Activated CD8-positive, alpha-beta memory T cell treated with anti-CD3 and anti-CD28 coated beads, Interleukin-2, amount 50 U/mL, for 24 hours (primary cell): ENCODE measurements at regions not wholly inside any gene's neighbourhood (a gene's known extent, or its start where the extent isn't known, plus 50 kb on each side); places are given as distances from the start of the nearest gene placed in this dataset.
"Not testable (repeated sequence)": the region's sequence is repeated elsewhere in the genome, so short reads cannot be mapped to it uniquely, and the experiment has no call there.

Experiments used
- DNase-seq: peaks from one replicate; pipeline ENCODE4 v3.0.0-alpha.2; 2020; ENCODE audit errors: extremely low read depth

DNA sequence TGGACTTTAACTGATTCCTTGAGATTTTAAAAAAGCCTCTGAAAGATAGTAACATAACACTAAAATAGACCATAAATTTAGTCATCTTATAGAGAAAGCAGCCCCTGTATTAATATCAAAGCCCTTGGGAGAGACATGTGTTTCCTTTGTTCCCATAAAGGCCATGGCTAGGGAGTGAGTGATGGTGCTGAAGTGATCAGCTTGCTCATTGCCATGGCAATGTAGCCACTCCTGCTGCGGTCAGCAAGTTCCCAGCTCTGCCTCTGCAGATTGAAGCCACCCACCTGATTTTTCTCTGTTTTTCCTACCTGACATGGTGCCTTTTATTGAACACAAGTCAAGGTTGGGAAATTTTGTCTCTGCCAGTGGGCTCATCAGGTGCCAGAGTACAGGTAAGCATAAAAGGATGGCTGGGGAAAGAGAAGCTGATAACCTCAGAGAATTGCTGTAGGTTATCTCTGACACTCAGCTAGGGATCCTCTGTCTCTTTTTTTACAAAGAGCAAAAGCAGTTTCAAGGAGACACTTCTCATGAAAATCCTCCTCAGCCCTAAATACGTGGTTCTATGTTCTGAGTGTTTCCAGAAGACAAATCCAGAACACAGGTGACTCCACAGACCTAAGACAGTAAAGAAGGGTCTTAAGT lies 296.3 kb upstream of the NMUR2 start:
- DNase-seq = no peak

DNA sequence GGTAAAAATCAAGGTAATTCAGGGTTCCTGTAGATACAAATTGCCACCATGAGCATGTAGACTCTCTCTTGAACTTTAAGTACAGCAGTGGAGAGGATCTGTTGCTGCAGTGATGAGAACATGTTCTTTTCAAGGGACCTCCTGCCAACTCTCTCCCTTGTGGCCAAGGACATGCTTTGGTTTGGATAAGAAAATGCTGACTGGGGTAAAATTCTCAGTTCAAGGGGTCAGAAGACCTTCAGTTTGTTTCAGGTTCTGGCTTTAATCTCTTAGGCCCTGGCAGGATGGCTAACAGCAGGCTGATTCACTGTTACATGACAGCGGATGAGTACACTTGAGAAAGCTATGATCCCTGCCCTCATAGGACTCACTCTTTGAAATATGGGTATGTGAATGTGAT lies 299.2 kb upstream of the NMUR2 start:
- DNase-seq = no peak

DNA sequence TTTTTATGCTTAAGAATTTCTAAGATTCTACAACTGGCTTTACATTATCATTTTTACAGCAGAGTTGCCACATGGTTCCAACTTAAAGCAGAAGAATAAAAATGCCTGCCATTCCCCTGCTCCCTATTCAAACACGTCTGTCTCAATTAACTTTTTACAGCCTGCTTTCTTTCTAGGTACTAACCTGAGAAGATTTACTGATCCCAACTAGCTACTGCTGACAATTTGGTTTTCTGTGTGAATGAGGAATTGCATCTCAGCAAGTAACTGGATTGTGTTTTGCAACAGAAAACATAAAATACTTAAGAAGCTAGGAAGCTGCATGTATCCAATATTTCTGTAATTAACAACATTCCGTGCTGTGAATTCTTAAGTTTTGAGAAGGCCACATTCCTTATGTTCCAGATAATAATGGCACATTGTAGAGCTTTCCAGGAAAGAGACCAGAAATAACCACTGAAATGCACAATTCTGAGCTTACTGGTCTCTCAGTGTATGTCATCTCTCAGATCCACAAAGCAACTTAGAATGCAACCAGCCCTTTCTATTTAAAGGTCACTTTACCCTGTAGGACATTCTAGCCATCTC lies 306.8 kb upstream of the NMUR2 start:
- no peak for DNase-seq

DNA sequence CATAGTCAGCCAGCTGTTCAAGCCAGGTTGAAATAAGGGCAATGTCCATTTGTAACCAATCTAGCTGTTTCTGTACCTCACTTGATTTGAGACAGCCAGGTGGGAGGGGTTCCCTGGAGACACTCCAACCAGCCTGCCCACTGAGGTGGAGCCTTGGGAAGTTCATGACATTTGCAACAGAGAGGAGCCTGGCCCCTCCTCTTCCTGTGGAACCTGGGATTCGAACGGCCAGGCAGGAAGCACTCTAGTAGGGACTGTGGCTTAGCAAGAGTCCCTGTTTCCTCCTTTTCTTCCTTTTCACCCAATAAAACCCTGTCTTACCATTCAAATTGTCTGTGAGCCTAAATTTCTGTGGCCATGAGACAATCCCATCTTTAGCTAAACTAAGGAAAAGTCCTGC lies 312.3 kb upstream of the NMUR2 start:
- DNase-seq = no peak

DNA sequence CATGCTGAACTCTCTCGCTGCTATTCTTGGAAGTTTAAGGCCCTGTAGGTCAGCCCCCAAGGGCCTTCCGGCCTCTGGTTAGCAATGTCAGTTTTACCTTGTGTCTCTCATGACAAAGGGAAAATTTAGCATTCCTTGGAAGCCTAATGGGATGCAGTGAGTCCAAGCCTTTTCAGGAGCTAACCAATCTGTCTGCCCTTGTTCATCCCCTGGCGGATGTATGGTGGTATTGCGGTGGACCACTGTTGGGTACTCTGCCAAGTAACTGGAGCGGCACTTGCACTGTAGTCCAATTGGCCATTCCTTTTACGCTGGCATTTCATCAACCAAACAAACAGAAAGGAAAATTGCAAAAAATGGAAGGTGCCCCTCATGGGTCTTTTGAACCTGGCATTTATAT lies 318.4 kb upstream of the NMUR2 start:
- no peak for DNase-seq

DNA sequence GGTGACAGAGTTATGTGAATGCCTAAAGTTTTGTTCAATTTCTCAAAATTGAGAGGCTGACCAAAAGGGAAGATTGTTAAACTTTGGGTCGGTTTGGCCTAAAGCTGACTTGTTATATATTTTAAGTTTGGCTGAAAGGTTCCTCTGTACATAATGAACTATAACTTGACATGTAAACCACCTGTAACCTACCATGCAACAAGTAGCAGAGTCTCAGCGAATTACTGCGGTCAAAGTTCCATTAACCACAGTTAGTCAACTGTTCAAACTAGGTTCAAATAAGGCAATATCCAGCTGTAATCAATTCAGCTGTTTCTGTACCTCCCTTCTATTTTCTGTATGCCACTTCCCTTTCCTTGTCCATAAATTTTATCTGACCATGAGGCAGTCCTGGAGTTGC lies 325.1 kb upstream of the NMUR2 start:
- DNase-seq = no peak

DNA sequence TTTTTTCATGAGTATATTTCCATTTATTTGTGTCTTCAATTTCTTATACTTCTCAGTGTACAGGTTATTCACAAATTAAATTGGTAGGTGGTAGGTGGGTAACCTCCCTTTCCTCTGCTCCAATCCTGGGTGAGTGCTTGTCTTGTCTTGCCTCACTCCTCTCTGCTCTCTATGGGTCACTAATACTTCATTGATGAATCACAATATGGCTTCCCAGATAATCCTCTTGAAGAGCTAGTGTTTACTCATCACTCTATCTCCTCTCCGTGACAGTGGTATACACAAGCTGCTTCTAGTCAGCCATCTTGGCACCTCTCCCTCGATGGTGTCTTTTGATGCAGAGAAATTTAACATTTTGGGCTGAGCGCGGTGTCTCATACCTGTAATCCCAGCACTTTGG lies 331.8 kb upstream of the NMUR2 start:
- DNase-seq = no peak

DNA sequence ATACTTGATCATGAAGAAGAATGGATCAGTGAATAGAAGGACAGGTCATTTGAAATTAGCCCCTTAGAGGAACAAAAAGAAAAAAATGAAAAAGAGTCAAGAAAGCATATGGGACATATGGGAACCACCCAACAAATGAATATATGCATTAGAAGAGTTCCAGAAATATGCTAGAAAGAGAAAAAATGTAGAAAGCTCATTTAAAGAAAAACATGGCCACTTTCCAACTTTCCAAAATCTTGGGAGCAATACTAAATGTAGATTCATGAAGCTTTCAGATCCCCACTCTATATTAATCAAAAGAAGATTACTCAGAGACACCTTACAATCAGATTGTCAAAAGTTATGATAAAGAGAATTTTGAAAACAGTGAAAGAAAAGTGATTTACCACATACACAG lies 334.8 kb upstream of the NMUR2 start:
- DNase-seq = no peak

DNA sequence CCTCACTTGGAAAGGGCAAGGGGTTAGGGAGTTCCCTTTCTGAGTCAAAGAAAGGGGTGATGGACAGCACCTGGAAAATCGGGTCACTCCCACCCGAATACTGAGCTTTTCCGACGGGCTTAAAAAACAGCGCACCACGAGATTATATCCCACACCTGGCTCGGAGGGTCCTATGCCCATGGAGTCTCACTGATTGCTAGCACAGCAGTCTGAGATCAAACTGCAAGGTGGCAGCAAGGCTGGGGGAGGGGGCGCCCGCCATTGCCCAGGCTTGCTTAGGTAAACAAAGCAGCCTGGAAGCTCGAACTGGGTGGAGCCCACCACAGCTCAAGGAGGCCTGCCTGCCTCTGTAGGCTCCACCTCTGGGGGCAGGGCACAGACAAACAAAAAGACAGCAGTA lies 336.0 kb upstream of the NMUR2 start:
- not testable (repeated sequence) for DNase-seq

DNA sequence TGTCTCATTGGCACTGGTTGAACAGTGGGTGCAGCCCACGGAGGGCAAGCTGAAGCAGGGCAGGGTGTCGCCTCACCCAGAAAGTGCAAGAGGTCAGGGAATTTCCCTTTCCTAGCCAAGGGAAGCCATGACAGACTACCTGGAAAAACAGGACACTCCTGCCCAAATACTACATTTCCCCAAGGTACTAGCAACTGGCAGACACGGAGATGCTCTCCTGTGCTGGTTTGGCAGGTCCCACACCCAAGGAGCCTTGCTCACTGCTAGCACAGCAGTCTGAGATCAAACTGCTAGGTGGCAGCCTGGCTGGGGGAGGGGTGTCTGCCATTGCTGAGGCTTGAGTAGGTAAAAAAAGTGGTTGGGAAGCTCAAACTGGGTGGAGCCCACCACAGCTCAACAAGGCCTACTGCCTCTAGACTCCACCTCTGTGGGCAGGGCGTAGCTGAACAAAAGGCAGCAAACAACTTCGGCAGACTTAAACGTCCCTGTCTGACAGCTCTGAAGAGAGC lies 382.7 kb upstream of the NMUR2 start:
- DNase-seq = not testable (repeated sequence)

DNA sequence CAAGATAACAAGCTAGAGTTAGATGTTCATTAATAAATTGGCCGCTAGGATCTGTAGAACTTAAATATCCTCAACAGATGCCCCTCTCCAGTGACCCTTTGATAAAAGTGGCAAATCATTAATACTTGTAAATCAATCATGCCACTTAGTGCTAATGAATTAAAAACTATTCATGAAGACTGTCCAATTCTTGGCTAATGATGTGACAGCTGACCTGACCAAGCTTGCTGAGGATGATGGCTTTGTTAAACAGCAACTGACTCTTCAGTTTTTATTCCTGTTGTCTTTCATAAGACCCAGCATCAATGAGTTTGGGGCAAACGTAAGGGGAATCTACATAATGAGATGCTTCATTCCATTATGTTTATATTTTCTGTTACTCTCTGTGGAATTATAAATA lies 396.8 kb upstream of the NMUR2 start:
- DNase-seq = no peak

DNA sequence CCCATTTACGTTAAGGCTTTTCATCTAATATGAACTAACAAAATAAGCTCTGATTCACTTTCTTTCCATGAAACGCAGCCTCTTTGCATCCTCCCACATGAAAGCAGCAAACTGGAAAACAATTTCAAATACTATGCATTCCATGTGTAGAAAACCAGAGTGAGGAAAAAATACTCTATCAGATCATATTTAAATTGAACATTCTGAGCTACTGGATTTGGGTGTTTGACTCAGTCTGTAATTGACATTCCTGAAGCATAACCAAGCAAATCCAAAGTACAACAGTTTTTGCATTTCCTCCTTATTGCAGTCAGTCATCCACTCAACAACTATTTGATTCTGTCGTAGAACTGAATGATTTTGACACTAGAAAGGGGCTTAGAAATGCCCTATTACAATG lies 399.1 kb upstream of the NMUR2 start:
- no peak for DNase-seq

DNA sequence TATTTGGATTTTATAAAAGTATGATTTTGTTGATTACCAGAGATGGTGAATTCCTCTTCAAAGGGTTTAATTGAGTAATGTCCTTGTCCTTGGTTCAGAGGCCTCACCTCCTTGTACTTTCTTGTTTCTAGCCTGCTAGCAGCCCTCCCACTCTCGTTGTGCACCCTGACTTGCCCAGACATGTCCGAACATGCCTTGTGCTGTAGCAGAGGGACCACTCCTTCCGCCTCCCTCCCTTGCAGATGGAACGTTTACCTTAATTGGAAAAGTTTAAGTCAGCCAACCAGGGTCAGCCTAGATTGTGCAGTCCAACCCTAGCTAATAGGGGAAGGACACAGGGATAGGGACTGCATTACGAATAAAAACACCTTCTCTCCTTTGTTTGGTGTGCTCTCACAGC lies 406.9 kb upstream of the NMUR2 start:
- no peak for DNase-seq

DNA sequence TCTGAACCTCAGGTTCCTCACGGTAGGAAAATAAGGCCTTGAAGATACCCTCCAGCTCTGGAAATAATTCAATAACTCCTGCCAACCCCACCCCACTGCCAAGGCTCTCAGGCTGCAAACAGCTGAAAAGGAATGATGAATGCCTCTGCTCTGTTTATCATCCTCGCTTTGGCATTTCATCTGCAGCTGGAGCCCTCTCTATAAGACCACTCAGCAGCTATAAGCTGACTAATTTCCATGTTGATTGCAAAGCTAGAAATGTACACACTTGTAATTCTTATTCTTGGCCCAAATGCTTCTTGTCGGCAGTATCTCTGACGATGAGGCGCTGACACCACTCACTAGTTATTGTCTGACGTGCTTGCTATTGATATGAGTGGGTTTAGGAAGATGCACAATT lies 408.4 kb upstream of the NMUR2 start:
- no peak for DNase-seq

DNA sequence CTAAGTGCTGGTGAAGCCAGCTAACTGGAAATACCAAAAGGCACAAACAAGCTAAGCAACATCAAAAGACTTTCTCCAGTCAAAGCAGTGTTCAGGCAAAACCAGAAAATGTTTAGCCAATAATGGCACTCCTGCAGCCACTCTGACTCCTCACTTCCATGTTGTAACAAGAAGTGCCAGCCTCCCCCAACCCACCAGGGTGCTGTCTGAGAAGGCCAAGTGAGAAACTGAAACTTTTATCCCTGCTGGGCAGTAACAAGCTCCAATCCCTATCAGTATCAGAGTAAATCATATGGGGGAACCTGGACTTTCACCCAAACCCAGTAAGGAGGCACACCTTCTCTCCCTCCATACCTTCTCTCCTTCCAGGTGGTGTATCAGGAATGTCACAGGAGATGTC lies 414.8 kb upstream of the NMUR2 start:
- no peak for DNase-seq

DNA sequence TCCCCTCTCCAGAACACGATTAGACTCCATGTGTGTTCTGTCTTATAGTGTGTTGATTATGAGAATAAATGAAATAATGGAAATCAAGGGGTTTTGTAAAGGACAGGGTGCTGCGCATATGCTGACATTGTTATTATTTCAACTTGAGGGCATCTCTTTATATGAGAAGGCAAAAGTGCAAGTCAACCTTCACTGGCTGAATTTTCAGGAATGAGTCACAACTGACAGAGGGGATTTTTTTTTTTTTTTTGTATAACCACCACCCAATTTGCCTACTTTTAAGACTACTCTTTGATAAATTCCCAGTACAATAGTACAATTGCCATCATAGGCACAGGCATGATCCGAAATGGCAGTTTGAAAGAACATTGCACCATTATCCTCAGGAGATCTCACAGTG lies 419.2 kb upstream of the NMUR2 start:
- no peak for DNase-seq

DNA sequence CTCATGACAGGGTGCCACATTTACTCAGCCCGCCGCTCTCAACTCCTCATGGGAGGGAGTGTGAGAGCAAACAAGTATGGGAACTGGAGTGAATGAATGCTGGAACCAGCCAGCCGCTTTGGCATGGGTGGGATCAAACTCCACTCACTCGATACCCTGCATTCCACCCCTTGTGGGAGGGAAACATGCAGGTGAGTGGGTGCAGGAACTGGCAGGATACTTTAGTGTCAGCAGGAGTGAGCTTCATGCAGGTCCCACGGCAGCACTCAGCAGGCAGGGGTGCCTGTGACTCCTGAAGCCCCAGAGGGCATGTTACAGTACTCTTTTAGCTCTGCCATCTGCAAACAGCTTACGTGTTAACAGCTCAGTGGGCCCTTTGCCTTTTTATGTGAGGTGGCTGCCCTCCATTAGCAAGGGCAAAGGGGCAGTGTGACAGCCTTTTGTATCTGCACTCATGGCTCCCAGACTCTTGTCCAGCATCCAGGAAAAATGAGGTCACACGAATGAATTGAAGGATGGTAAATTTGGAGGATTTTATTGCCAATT lies 433.2 kb upstream of the NMUR2 start:
- no peak for DNase-seq

DNA sequence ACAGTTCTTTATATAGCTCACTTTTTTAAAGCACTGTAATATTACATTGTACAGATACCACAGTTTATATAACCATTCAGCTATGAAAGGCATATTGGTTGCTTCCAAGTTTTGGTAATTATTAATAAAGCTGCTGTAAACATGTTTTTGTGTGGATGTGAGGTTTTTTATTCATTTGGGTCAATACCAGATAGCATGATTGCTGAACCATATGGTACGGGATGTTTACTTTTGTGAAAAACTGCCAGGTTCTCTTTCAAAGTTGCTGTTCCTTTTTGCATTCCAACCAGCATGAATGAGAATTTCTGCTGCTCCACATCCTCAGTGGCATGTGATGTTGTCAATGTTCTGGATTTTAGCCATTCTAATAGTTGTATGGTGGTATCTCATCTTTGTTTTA lies 439.6 kb upstream of the NMUR2 start:
- DNase-seq = no peak

DNA sequence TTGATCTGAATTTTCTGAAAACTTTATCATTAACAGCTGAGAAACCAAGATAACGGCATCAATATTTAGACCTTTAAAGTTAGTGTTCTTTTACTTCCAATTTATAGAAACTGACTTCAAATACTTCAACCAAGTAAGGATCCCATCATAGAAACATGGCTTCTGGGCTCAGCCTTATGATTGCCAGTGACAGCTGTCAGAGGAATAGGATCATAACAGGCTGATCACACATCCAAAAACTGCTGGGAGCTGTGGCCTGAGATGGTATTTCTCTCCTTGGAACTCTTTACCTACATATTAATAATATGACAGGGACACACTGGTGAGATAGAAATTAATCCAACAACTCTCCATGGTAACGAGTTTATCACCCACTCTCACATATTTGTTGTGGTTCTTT lies 448.3 kb upstream of the NMUR2 start:
- no peak for DNase-seq

DNA sequence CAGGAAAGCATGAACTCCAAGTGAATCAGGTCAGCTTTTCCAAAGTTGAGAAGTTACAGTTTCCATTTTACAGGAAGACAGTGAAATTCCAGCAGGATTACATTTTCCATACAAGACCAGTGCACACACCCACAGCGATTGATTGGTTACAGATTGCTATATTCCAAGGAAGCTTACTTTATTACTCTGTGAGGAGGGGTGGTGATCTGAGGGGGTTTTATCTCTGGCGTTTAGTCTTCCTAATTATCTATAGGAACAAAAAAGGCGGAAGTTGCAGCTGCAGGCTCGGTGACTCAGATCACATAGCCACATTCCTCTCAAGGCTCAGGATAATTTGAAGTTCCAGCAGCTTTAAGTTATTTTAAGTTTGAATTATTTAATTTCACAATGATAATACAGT lies 450.4 kb upstream of the NMUR2 start:
- no peak for DNase-seq

DNA sequence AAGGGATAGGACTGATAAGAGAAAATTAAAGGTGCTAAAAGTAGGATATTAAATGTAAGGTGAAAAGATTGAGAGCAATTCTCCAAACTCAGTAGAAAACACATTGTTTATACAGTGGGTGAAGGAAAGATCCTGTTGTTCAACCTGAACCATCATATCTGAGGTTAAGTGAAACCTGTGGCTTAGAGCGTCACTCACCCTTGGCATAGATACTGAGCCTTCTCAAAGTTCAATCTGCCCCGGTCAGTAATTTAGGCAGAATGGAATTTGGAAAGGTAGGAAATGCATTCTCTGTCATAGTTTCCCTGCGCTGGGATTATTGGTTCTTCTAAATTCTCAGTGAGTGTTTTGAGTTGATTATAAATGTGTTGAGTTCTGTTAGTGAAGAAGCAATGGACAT lies 456.2 kb upstream of the NMUR2 start:
- DNase-seq = no peak

DNA sequence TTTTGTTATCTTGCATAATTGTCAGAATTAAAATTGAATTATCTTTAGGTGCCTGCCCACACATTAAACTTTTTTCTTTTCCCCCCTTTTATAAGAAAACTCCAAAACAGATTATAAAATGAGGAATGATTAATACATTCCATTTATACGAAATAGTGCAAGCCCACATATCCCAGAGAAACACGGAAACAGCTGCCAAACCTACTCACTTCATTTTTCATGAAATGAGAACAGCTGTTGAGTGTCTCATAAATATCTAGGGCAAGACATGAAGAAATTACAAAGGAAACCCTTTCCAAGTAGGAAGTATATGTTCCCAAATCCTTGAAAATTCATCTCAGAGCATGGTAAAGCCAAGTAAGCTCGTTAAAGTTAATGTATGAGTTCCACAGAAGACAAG lies 459.4 kb upstream of the NMUR2 start:
- no peak for DNase-seq

DNA sequence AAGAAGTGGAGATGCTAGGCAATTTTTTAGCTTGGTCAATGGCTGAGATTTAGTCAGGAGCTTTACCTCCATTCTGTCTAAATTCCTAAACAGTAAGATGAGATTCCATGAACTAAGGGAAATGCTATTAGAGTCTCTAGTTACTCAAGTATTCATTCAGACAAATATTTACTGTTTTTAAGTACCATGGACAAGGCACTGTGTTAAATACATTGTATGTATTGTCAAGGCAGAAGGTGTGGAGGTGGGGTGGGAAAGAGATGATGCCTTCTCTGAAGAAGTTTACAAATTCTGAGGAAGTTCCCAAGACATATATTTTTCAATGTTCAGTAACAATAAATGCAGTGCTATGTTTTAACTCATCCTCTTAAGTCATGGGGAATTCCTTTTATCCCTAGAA lies 459.9 kb upstream of the NMUR2 start:
- DNase-seq = no peak

DNA sequence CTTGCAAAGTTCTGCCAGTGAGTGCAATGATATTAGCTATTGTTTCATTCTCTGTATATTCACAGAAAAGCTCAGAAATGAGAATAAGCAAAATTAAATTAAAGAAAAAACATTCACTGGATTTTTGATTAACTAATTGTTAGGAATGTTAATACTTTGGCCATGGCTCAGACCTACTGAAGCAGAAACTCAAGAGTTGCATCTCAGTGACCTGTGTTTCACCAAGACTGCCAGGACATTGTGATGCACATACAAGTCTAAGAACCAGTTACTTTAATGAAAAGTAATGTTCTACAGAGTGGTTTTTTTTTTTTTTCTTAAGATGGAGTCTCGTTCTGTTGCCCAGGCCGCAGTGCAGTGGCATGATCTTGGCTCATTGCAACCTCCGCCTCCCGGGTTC lies 464.9 kb upstream of the NMUR2 start:
- no peak for DNase-seq
